ENCODE measurements at regions not wholly inside any gene's neighbourhood (a gene's known extent, or its start where the extent isn't known, plus 50 kb on each side); places are given as distances from the start of the nearest gene placed in this dataset.
"Not testable (repeated sequence)": the region's sequence is repeated elsewhere in the genome, so short reads cannot be mapped to it uniquely, and the experiment has no call there.

DNA sequence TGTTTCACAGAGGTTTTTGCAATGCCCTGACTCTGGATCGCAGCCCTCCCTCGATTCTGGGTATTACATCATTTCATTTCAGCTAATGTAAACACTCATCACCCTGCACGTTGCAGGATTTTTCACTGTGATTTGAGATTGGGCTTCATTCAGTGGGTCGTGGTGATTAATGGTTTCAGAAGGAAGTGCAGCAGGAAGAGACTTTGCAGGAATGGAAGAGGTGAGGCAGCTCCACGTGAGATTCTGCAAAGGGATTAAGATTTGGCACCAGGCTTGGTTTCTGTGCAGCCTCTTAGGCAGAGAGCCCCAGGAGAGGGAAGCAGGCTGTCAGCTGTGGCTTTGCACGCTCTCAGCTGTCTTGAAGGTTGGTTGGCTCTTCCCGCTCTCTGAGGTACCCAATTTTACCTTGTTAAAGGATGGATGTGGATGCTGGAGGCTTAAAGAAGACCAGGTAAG is 95.2 kb downstream of the PLCE1 start:
- DNase-seq, result no peak

DNA sequence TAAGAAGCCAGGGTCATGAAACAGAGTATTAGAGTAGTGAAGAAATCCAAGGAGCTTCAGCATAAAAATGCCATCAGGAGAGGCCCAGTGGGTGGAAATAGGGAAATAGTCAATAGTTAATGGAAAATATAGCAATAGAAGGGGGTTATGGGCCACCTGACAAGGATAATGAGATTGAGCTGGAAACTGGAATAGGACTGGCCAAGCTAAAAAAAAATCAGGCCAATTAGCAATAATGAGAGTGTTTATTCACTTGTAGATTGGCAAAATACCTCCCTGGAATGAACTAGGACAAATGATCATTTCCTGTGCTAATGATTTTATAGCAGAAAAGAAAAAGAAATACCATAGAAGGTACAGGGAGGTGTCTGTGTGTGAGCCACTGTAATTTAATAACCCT is 97.9 kb downstream of the PLCE1 start:
- DNase-seq, result no peak

DNA sequence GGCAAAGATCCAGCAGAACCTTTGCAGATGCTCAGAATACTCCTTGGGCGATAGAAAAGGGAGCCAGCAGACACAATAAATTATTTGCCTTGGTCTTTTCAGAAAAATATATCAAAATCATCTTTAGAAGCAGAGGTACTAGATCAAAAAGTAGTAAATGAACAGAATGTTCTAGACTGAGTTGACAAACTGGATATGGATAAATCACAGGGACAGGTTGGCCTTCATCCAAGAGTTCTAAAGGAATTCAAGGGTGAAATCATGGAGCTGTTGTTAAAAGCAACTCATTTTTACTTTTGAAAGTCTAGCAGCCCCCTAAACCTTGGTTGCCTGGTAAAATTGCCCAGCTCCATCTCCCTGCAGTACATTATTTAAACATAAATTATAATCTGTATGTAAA is 99.1 kb downstream of the PLCE1 start:
- no peak for DNase-seq

DNA sequence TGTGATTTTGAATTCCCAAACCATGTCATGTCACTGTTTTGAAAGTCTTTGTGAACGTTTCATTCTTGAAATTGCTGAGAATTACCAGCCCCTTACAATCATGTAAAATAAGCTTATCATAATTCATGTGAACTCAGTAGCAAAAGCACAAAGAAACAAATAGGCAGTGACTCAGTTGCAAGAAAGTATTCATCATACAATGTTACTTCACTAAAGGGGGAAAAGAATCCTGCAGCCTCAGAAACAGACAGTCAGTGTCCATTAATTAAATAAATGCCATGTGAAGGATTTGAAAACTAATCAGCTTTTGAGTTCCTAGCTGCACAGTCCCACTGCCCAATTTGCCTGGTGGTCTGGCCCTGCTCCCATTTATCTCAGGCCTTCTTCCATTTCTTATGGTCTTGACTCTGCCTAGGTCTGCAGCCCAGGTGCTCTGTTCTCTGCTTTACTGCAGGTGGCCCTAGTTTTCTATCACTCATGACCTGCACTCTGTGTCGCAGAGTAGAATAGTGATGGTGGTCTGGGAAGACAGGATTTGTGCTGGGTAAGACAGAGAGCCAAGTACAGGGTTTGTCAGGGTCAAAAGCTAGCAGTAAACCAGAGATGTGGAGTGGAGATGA is 99.7 kb downstream of the PLCE1 start:
- DNase-seq, result no peak

DNA sequence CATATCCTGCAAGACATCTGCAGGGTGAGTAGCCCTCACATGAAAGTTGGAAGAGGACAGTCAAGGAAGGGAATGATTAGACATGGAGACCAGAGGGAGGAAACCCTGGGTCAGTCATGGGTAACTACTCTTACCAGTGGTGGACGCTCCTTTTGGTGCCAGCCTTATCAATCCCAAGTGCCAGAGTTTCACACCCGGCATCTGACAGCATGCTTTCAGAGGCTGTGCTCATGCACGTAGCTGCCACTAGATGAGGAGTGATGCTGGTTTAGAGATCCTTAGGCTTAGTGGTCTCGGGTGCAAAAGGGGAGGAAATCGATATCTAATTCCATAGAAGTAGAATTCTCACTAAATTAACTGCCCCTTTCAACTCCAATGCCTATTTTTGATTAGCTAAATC is 100.8 kb downstream of the PLCE1 start:
- DNase-seq, result no peak

DNA sequence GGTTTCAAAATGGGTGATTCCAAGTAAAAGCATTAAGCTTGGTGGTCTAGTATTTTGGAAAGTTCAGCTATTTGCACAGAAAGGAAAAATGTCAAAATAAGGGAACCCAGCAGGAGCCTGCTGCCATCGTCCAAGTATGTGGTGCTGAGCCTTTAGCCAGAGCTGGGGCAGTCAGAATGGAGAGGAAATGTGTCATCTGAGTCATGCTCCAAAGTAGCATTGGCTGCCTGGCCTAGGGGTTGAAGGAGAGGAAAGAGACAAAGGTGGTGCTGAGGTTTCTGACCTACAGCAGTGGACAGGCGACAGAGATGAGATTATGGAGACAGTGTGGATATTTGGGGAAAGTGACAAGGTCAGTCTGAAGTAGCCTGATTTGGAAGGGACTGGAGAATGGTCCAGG is 103.9 kb downstream of the PLCE1 start:
- no peak for DNase-seq

DNA sequence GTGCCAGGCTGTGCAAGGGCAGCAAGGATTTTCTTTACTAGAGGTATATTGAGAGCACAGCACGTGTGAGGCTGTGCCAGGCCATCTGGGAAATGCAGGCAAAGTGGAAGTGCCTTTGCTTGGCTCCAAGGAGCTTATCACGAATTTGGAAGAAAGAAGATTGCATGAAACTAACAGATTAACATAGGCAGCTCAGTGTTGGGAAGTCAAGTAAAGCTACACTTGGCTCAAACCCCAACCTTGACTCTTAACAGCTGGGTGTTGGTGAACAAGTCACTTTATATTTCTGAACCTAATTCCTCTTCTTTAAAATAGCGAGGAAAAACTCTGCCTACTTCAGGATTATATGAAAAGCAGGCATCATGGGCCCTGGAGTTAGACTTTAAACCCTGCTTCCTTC is 105.2 kb downstream of the PLCE1 start:
- no peak for DNase-seq

DNA sequence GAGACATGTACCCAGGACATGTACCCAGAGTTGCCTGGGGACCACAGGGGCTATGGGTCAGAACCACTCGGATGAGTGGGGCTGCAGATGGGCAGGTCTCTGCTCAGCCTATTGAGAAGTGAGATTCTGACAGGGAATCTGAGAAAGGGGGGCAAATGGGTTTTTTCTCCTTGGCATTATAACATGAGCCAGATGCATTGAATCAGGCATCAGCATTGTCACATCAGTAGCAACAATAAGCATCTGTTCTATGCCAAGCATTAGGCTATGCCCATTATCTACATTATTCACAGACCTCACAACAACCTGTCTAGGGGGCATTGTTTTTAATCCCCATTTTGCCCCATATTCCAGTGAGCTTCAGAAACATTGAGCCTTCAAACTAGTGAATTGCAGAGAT is 108.2 kb downstream of the PLCE1 start:
- DNase-seq, result no peak

DNA sequence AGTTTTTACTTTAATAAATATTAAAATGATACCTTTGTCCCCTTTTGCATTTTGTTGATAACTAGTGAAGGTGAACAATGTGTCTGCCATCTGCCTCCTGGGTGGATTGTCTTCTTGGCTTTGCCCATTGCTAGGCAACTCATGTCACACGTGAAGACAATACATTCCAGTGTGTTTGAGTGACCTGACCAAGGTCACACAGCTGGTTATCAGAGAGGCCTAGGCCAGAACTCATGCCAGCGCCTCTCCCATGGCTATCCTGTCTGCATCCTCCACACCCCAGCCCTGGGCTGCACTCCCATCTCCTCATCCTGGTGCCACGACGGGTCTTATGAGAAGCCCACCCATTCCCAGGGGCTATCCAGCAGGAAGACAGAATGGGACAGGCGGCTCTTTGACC is 108.7 kb downstream of the PLCE1 start:
- DNase-seq, result no peak

DNA sequence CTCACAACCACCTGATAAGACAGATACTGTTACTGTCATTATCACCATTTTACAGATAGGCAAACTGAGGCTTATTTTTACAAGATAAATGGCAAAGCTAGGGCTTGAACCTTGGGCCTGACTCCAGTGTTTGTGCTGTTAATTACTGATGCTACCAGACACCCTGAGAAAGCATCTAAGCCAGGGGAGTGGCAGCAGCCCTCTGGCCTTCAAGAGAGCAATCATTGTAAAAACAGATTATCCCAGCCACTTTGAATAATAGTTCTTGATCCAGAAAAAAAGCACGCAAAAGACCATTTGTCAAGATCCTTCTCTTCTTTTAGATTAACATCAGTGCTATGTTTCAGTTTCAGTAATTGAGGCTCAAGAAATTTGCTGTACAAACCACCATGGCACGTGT is 109.5 kb downstream of the PLCE1 start:
- no peak for DNase-seq

DNA sequence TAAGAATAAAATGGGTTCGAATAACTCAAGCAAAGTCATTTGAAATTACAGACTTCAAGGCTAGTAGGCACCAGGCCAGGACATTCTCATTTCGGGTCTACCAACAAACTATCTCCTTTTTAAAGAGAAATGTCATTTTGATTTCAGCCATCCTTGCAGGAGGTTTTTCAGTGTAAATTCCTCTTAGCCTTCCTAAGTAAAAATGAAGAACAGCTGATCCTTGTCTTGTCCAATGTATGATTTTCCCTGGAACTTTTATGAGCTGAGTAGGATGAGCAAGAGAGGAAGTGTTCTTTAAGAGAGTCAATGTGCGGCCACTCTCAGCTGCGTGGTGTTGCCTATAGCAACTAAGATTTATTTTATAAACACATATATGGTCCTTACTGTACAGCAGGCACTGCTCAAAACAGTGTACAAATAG is 110.1 kb downstream of the PLCE1 start:
- DNase-seq, result no peak

DNA sequence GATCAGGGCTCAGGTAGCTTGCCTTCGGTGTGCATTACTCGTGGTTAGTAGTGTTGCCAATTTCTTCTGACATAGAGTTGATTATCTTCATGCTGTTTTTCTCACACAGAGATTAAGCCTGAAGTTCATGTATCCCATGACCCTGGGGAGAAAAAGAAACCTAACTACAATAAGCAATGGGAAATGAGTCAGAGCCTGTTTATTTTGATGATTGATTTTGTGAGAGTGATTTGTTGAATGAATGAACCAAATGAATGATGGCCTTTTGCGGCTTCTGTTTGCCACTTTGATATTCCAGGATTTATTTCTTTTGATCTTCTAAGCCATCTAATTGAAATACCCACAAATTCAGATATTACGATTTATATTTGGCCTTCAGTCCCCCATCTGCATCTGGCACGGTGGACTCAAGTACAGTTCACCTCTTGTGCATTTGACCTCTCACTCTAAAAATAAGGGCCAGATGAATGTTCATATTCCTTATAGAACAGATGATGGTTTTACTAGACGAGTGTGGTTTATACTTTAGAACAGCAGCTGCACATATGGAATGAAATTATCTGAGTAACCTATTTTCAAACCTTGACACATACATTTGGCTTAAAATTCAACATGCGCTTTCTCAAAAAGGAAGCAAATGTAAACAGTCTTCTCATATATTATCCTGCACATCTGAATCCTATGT is 110.7 kb downstream of the PLCE1 start:
- no peak for DNase-seq

DNA sequence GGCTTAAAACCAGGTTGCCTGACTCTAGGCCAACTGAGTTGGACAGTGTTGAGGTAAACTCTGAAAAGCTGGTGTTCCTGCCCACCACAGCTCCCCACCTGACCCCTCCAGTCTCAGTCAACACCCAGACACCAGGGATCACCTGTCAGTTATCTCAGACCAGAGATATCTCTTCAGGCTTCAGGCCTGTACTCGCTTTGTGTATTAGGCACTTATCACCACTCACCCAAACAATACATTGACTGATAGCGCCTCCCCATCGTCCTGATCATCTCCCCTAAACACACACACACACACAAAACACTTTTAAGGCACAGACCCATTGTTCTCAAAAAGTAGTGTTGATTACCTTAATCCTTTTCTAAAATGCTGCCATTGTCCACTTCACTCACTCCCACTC is 111.5 kb downstream of the PLCE1 start:
- no peak for DNase-seq

DNA sequence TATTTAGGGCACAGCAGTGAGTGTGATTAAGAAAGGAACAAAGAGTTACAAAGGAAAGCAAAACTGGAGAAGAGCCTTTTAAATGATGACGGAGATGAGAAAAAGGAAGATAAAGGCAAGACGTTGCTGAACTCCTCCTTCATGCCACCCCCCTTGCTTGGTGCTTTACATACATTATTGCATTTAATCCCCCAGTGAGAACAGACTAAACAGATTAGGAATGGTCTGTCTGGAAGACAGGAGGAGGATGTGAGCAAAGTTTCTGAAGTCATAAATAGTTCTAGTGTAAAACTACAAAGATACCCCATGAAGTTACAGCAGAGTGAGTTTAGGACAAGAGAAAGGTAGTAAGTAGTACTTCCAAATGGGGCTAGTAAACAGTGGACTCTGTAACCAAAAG is 113.5 kb downstream of the PLCE1 start:
- DNase-seq, result no peak

DNA sequence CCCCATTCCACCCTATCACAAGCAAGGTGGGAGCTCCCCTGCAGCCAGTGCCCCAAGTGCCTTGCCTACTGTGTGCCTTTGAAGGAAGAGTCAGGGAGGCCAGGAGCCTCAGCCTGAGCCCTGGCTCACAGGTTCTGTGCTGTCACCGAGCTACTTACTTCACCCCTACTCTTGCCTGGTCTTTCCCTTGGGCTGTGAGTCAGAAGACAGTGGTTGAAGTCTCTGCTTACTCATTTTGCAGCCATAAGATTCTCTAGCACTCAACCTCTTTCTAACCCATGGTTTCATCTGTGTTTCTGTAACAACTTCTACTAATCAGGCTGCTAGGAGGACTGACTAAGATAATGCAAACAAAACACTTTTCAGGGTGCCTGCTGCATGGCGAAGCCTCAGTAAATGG is 114.5 kb downstream of the PLCE1 start:
- no peak for DNase-seq

DNA sequence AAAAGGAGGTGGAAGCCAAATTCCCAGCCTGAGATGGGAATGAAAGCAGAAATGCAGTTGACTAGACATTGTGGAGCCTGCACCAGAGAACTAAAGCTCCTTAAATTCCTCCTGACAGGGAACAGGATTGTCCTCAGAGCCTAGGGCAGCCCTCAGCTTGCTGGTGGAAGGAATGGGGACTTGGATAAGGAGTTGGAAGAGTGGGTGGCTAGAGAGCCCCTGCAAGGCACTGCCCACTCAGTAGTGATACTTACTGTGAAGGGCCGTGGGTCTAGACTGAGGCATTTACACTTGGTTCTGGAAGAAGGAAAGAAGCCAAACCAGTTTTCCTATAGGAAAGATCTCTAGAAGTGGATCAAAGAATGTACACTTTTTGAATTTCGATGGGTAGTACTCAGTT is 117.6 kb downstream of the PLCE1 start:
- DNase-seq, result no peak

DNA sequence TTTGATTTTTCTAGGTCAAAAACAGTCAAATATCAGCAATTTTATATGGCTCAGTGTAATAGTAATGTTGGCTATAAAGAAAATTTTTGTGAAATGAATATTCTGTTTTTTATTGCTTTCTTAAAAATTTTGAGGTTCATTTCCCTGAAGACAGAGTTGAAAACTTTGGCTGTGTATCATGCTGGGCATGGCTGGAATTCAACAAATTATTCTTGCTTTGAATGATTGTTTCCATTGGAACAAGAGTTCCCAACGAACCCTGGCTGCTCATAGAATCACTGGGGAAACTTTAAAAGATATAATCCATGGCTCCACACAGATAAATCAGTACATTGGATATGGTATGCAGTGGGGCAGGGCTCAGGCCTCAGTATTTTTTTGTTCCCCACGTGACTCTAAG is 118.6 kb downstream of the PLCE1 start:
- no peak for DNase-seq

DNA sequence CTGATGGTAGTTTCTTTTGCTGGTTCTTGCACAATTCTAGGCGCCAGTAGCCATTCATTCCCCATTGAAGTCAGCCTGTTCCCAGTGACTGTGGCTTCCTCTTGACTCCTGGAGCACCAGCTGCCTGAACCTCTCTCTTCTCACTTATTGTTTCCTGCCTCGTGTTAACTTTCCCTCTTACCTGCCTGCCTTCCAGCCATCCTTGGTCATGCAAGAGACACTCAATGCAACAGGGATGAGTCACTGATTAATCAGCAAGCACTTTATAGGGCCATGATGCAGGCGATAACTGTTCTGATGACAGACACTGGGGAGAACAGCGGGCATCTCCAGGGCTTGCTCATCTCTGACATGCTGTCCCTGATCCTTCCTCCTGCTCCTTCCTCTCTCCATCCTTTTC is 122.0 kb downstream of the PLCE1 start:
- no peak for DNase-seq

DNA sequence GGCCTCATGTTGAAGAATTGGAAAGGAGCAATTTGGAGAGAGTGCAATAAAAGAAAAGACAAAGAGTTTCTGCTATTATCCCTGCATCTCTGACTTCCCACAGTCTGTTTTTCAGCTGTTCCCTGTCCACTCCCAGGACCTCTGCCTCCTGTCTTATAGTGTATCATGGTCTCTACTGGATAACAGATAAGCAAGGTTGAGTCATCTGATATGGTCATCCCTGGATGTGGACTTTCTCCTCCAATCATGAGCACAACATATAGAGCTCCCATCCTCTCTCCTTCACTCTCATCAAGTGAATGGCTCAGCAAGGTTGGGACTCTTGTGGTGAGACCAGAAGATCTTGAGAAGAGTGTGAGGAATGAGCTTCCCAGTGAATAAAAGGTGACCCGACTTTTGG is 123.1 kb downstream of the PLCE1 start:
- DNase-seq, result no peak

DNA sequence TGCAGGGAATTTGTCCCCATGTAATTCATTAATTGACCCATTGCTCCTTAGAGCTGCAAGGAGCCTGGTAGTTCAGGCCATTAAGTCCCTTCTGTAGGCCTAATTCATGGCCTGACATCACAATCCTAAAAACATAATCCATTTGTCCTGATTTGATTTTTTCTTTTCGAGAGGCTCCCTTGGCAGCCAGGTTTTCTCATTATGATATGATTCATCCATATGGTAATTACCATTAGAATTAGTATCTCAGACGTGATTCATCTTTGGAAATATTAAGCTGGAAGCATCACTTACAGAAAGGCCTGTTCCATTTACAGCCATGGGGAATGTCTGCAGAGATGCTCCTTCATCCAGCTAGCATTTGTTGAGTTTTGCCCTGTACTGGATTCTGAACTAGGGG is 128.5 kb downstream of the PLCE1 start:
- no peak for DNase-seq

DNA sequence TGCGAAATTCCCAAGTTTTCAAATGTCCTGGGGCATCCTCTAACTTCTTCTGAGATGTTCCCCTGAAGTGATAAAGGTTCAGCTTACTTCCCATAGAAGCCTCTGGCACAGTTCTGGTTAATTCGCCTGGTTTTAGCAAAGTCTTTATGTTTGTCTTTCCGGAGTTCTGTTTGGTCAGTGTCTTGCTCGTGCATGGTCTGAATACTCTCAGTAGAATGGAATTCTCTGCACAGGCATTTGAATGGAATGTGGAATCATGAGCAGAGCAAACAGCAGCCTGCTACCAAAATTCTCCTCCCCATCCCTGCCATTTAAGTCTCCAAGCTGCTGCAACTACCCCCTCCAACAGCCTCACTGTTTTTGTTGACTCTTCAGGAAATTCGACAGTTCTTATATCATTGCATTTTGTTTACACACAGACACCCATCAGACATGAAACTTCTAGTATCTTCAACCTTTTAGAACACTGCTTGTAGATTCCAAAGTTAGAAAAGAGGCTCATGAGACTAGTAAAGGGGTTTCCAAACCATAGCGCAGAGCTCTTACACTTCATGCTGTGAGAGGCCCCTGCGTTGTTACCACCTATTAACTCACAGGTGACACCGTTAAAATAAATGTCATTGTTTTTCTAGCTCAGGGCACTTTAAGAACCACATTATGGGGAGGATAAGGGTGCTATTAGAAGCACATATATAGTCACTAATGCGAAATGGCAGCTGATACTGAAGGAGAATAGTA is 129.7 kb downstream of the PLCE1 start:
- DNase-seq, result no peak

DNA sequence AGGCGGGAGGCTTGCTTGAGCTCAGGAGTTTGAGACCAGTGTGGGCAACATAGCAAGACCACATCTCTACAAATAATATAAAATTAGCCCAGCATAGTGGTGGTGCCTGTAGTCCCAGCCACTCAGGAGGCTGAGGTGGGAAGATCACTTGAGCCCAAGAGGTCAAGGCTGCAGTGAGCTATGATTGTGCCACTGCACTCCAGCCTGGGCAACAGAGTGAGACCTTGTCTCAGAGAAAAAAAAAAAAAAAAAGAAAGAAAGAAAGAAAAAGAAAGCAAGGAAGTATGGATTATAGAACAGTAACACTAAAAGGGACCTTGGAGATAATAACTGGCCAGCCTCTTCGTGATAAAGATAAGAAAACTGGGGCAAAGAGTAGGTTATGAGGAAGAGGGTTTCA is 130.4 kb downstream of the PLCE1 start:
- DNase-seq, result not testable (repeated sequence)

DNA sequence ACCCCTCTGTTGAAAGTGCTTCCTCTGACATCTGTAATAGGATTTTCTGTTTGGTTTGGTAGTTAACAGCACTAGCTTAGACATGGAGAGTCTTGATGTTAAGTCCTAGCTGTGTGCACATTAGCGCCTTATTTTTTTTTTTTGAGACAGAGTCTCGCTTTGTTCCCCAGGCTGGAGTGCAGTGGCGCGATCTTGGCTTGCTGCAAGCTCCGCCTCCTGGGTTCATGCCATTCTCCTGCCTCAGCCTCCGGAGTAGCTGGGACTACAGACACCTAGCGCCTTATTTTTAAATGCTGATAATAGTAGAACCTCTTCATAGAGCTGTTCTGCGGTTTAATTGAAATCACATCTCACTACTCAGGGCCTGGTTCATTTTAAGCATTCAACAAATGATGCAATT is 131.5 kb downstream of the PLCE1 start:
- not testable (repeated sequence) for DNase-seq

DNA sequence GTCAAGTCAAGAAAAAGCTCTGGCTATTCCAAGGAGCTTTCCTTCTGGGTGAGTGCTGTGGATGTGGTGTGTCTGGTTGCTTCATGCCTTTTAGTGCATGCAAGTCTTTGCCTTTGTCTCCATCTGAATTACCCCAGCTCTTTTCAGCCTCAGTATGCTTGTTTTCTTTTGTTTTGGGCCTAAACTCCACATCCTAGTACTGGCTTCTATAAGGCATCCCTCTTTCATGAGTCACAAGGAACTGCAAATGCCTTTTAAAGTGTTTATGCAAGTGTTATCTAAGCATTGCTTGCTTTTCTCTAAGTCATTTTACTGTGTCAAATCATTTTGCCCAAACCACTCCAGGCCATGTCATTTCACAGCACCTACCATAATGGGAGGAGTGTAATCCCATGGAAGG is 132.1 kb downstream of the PLCE1 start:
- no peak for DNase-seq

Data from NCI-H1048 (cell line).